ENCODE measurements at regions not wholly inside any gene's neighbourhood (a gene's known extent, or its start where the extent isn't known, plus 50 kb on each side); places are given as distances from the start of the nearest gene placed in this dataset.

GRCh38 chr12:126684703-126685102 is 1582.3 kb upstream of the TMEM132C start:
- intact Hi-C loops (cut with DNase I), result no loop called here
- Histone ChIP-seq H3K9me3 (no peaks in the 10 kb centered on the region), H3K27ac (no peak overlapping the region), H3K4me3 (no peak overlapping the region), H3K4me1 (no peaks in the 10 kb centered on the region), H3K27me3 (no peaks in the 10 kb centered on the region), H3K36me3 (no peaks in the 10 kb centered on the region)
- no peak for DNase-seq
- WGBS, 2 donors, result 89 to 100% methylated on average over 1 of the region's 1 CpG
- no peak for TF ChIP-seq CTCF (IDR thresholded peaks at IDR 0.05)
- TF ChIP-seq POLR2A (IDR thresholded peaks at IDR 0.05), result no peak

GRCh38 chr12:126685636-126686035 is 1581.3 kb upstream of the TMEM132C start:
- H3K9me3 ChIP-seq, result no peaks in the 10 kb centered on the region
- intact Hi-C loops (cut with DNase I), result no loop called here
- no peaks in the 10 kb centered on the region for H3K4me1 ChIP-seq
- no peak overlapping the region for H3K4me3 ChIP-seq
- H3K27ac ChIP-seq, result no peak overlapping the region
- no peak for TF ChIP-seq CTCF (IDR thresholded peaks at IDR 0.05)
- TF ChIP-seq POLR2A (IDR thresholded peaks at IDR 0.05), result no peak
- no peak for DNase-seq
- H3K36me3 ChIP-seq, result no peaks in the 10 kb centered on the region
- WGBS, 2 donors, result 20 to 27% methylated on average over 1 of the region's 1 CpG
- no peaks in the 10 kb centered on the region for H3K27me3 ChIP-seq

- Histone ChIP-seq H3K36me3 (no peaks in the 10 kb centered on the region), H3K27me3 (no peaks in the 10 kb centered on the region), H3K4me1 (no peaks in the 10 kb centered on the region), H3K27ac (no peak overlapping the region), H3K4me3 (no peak overlapping the region), H3K9me3 (no peaks in the 10 kb centered on the region)
- intact Hi-C loops (cut with DNase I), result no loop called here
- WGBS, 2 donors, result 76 to 94% methylated on average over 3 to 4 of the region's 4 CpGs
- TF ChIP-seq CTCF (IDR thresholded peaks at IDR 0.05) (no peak), POLR2A (IDR thresholded peaks at IDR 0.05) (no peak)
- no peak for DNase-seq
Observed at GRCh38 chr12:126688556-126688955, 1578.4 kb upstream of the TMEM132C start.

GRCh38 chr12:126700096-126700495 is 1566.9 kb upstream of the TMEM132C start:
- no peaks in the 10 kb centered on the region for H3K4me1 ChIP-seq
- TF ChIP-seq POLR2A (IDR thresholded peaks at IDR 0.05), result no peak
- no peaks in the 10 kb centered on the region for H3K27me3 ChIP-seq
- H3K36me3 ChIP-seq, result no peaks in the 10 kb centered on the region
- DNase-seq, result no peak
- H3K27ac ChIP-seq, result no peak overlapping the region
- no peaks in the 10 kb centered on the region for H3K9me3 ChIP-seq
- intact Hi-C loops (cut with DNase I), result no loop called here
- WGBS, 2 donors, result 82 to 90% methylated on average over 3 of the region's 3 CpGs
- H3K4me3 ChIP-seq, result no peak overlapping the region

- Histone ChIP-seq H3K4me3 (no peak overlapping the region), H3K27ac (no peak overlapping the region), H3K9me3 (no peaks in the 10 kb centered on the region), H3K27me3 (no peaks in the 10 kb centered on the region), H3K36me3 (no peaks in the 10 kb centered on the region), H3K4me1 (no peaks in the 10 kb centered on the region)
- no peak for TF ChIP-seq CTCF (IDR thresholded peaks at IDR 0.05)
- no peak for DNase-seq
- intact Hi-C loops (cut with DNase I), result no loop called here
- WGBS, 2 donors, result 53 to 83% methylated on average over 4 of the region's 4 CpGs
Observed at GRCh38 chr12:126704609-126705008, 1562.4 kb upstream of the TMEM132C start.

GRCh38 chr12:126706300-126706699 is 1560.7 kb upstream of the TMEM132C start:
- H3K4me3 ChIP-seq, result no peak overlapping the region
- H3K27me3 ChIP-seq, result no peaks in the 10 kb centered on the region
- no peak overlapping the region for H3K27ac ChIP-seq
- intact Hi-C loops (cut with DNase I), result no loop called here
- DNase-seq, result no peak
- H3K36me3 ChIP-seq, result no peaks in the 10 kb centered on the region
- H3K9me3 ChIP-seq, result no peaks in the 10 kb centered on the region
- 34 to 35% methylated on average over 4 of the region's 4 CpGs for WGBS, 2 donors
- no peak for TF ChIP-seq CTCF (IDR thresholded peaks at IDR 0.05)
- TF ChIP-seq POLR2A (IDR thresholded peaks at IDR 0.05), result no peak
- H3K4me1 ChIP-seq, result no peaks in the 10 kb centered on the region
